Uterus (tissue), 2 donors: ENCODE measurements at regions not wholly inside any gene's neighbourhood (a gene's known extent, or its start where the extent isn't known, plus 50 kb on each side); places are given as distances from the start of the nearest gene placed in this dataset.

Experiments used
- POLR2A ChIP-seq, 2 donors: fragments of 450-650 bp; IDR thresholded peaks; one replicate each; pipeline ENCODE4 v1.6.1; 2016; ENCODE audit warnings: antibody characterized with exemption in 2 of 2, mild to moderate bottlenecking in 1 of 2, moderate library complexity in 1 of 2
- TF ChIP-seq, protein P1 (sequence below), 4 experiments: fragments of 200-600 bp in 2 of 4; fragments of 450-650 bp in 2 of 4; sonication (generic) in 2 of 4; IDR thresholded peaks; one replicate each; pipeline ENCODE4 v1.5.1; 2016 to 2019; ENCODE audit warnings: antibody characterized with exemption in 4 of 4, mild to moderate bottlenecking in 2 of 4, moderate library complexity in 1 of 4

DNA sequence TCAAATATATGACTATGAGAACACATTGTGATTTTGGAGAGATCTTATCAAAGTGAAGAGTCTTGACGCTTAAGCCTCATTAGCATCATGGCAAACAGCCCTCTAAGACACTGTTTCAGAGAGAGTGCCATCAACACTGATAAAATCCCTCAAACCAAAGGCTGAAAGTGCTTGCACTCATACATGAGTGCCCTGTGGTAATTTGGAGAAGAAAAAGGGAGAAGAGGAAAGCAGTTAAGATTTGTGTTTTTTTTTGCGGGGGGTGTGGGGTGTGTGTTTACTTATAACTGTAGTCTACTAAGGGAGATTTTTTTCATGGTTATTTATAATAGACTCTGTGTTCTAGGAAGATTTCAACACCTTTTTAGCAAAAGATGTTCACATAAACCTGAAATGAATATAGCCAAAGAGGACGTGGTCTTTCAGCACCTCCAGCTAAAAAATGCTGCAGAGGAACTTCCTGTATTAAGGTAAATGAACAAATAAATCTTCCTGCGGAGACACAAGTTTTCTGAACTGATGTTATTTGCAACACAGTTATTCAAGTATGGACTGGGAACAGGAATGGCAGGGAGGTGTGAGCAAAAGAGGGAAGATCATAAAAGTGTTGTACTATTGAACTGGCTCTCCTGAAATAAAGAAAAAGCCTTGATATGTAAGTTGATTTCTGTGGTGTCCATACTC is 81.9 kb upstream of the TGFBR2 start:
- TF ChIP-seq, protein P1, sequence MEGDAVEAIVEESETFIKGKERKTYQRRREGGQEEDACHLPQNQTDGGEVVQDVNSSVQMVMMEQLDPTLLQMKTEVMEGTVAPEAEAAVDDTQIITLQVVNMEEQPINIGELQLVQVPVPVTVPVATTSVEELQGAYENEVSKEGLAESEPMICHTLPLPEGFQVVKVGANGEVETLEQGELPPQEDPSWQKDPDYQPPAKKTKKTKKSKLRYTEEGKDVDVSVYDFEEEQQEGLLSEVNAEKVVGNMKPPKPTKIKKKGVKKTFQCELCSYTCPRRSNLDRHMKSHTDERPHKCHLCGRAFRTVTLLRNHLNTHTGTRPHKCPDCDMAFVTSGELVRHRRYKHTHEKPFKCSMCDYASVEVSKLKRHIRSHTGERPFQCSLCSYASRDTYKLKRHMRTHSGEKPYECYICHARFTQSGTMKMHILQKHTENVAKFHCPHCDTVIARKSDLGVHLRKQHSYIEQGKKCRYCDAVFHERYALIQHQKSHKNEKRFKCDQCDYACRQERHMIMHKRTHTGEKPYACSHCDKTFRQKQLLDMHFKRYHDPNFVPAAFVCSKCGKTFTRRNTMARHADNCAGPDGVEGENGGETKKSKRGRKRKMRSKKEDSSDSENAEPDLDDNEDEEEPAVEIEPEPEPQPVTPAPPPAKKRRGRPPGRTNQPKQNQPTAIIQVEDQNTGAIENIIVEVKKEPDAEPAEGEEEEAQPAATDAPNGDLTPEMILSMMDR (IDR thresholded peaks at IDR 0.05) = no peak
- TF ChIP-seq POLR2A (IDR thresholded peaks at IDR 0.05) = no peak
